ENCODE measurements at regions not wholly inside any gene's neighbourhood (a gene's known extent, or its start where the extent isn't known, plus 50 kb on each side); places are given as distances from the start of the nearest gene placed in this dataset.
"Not testable (repeated sequence)": the region's sequence is repeated elsewhere in the genome, so short reads cannot be mapped to it uniquely, and the experiment has no call there.

GRCh38 chr4:26175006-26175786 is 145.6 kb upstream of the RBPJ start:
- no peak overlapping the region for H3K27ac ChIP-seq (ENCODE audit: low read depth, low read length)
- WGBS, 3 donors = 81 to 92% (median 84%) methylated on average over 13 of the region's 13 CpGs

GRCh38 chr4:26175905-26176470 is 144.8 kb upstream of the RBPJ start:
- WGBS, 3 donors = 91 to 97% (median 94%) methylated on average over 4 of the region's 4 CpGs
- no peak overlapping the region for H3K27ac ChIP-seq (ENCODE audit: low read depth, low read length)

- 68 to 76% (median 69%) methylated on average over 8 of the region's 8 CpGs for WGBS, 3 donors
- no peak overlapping the region for H3K27ac ChIP-seq (ENCODE audit: low read depth, low read length)
Observed at GRCh38 chr4:26176598-26177149, 144.1 kb upstream of the RBPJ start.

- 50 to 84% (median 59%) methylated on average over 6 of the region's 6 CpGs for WGBS, 3 donors
Observed at GRCh38 chr4:26178854-26179253, 142.0 kb upstream of the RBPJ start.

GRCh38 chr4:26179316-26179760 is 141.5 kb upstream of the RBPJ start:
- H3K27ac ChIP-seq (ENCODE audit: low read depth, low read length) = no peak overlapping the region
- 79 to 84% (median 83%) methylated on average over 6 of the region's 6 CpGs for WGBS, 3 donors

More at GRCh38 chr4:26178854-26179253, 142.0 kb upstream of the RBPJ start:
- H3K27ac ChIP-seq (ENCODE audit: low read depth, low read length) = no peak overlapping the region

GRCh38 chr4:26181616-26182015 is 139.2 kb upstream of the RBPJ start:
- H3K27ac ChIP-seq (ENCODE audit: low read depth, low read length) = no peak overlapping the region
- 94 to 100% (median 95%) methylated on average over 1 of the region's 1 CpG for WGBS, 3 donors

GRCh38 chr4:26183017-26183416 is 137.8 kb upstream of the RBPJ start:
- WGBS, 3 donors = 88 to 95% (median 90%) methylated on average over 5 of the region's 5 CpGs
- H3K27ac ChIP-seq (ENCODE audit: low read depth, low read length) = no peak overlapping the region

GRCh38 chr4:26185436-26185835 is 135.4 kb upstream of the RBPJ start:
- WGBS, 3 donors = 95 to 97% (median 96%) methylated on average over 7 of the region's 7 CpGs
- no peak overlapping the region for H3K27ac ChIP-seq (ENCODE audit: low read depth, low read length)

- WGBS, 3 donors = 32 to 79% (median 76%) methylated on average over 2 of the region's 2 CpGs
Observed at GRCh38 chr4:26191353-26191752, 129.5 kb upstream of the RBPJ start.

GRCh38 chr4:26192899-26193869 is 127.6 kb upstream of the RBPJ start:
- H3K27ac ChIP-seq (ENCODE audit: low read depth, low read length) = no peak overlapping the region
- 59 to 67% (median 60%) methylated on average over 9 of the region's 9 CpGs for WGBS, 3 donors

More at GRCh38 chr4:26191353-26191752, 129.5 kb upstream of the RBPJ start:
- H3K27ac ChIP-seq (ENCODE audit: low read depth, low read length) = no peak overlapping the region

GRCh38 chr4:26194764-26195163 is 126.0 kb upstream of the RBPJ start:
- WGBS, 3 donors = 92 to 95% (median 93%) methylated on average over 3 of the region's 3 CpGs
- no peak overlapping the region for H3K27ac ChIP-seq (ENCODE audit: low read depth, low read length)

GRCh38 chr4:26196567-26196966 is 124.2 kb upstream of the RBPJ start:
- H3K27ac ChIP-seq (ENCODE audit: low read depth, low read length) = no peak overlapping the region
- 78 to 86% (median 85%) methylated on average over 5 of the region's 5 CpGs for WGBS, 3 donors

- 63 to 89% (median 69%) methylated on average over 9 of the region's 9 CpGs for WGBS, 3 donors
- H3K27ac ChIP-seq (ENCODE audit: low read depth, low read length) = no peak overlapping the region
Observed at GRCh38 chr4:26197018-26197779, 123.6 kb upstream of the RBPJ start.

- H3K27ac ChIP-seq (ENCODE audit: low read depth, low read length) = not testable (repeated sequence)
- WGBS, 3 donors = 82 to 93% (median 87%) methylated on average over 8 of the region's 8 CpGs
Observed at GRCh38 chr4:26198931-26199330, 121.9 kb upstream of the RBPJ start.

GRCh38 chr4:26199596-26199995 is 121.2 kb upstream of the RBPJ start:
- H3K27ac ChIP-seq (ENCODE audit: low read depth, low read length) = no peak overlapping the region
- 66 to 74% (median 74%) methylated on average over 5 of the region's 5 CpGs for WGBS, 3 donors

GRCh38 chr4:26201120-26201519 is 119.7 kb upstream of the RBPJ start:
- 47 to 94% (median 61%) methylated on average over 2 of the region's 2 CpGs for WGBS, 3 donors
- H3K27ac ChIP-seq (ENCODE audit: low read depth, low read length) = no peak overlapping the region

GRCh38 chr4:26204249-26204825 is 116.5 kb upstream of the RBPJ start:
- WGBS, 3 donors = 68 to 74% (median 70%) methylated on average over 8 of the region's 8 CpGs
- H3K27ac ChIP-seq (ENCODE audit: low read depth, low read length) = no peak overlapping the region
